GM12878 (cell line): ENCODE measurements at regions not wholly inside any gene's neighbourhood (a gene's known extent, or its start where the extent isn't known, plus 50 kb on each side); places are given as distances from the start of the nearest gene placed in this dataset.

ENCODE experiments used
- ATAC-seq: fragments of 200-7000 bp; cut with Tn5 transposase; 3 replicates; pipeline ENCODE4 v1.9.1; 2020; ENCODE audit warnings: mild to moderate bottlenecking, moderate library complexity
- BruUV-seq: library from RNA; stranded (reverse); fragments of 400-500 nt; replicated peaks from 2 replicates; lab custom pipeline; 2021; lab: Mats Ljungman, UMichigan
- CTCF ChIA-PET: fragments of 300-600 bp; sonication (Branson Sonifier 250); formaldehyde crosslinking; extraction: SDS; loops from one replicate; lab custom pipeline; 2021; ENCODE audit warnings: inconsistent platforms; lab: Yijun Ruan, JAX
- POLR2A ChIA-PET: fragments of 350-600 bp; formaldehyde crosslinking; extraction: SDS; loops from one replicate; lab custom pipeline; 2021; ENCODE audit warnings: inconsistent platforms; lab: Charles Lee
- RAD21 ChIA-PET: fragments of 300-600 bp; sonication (Branson Sonifier 250); formaldehyde crosslinking; loops from one replicate; lab custom pipeline; 2023; ENCODE audit warnings: antibody characterized with exemption; ENCODE audit not compliant: unreplicated experiment; lab: Charles Lee
- SMC1A ChIA-PET: fragments of 300-600 bp; sonication (Branson Sonifier 250); formaldehyde crosslinking; loops from one replicate; lab custom pipeline; 2023; ENCODE audit not compliant: unreplicated experiment, uncharacterized antibody; lab: Charles Lee
- DNase-seq: peaks from one replicate; pipeline ENCODE4 v3.0.0-alpha.2; 2011; ENCODE audit warnings: low read depth, low spot score
- FAIRE-seq: peaks from 3 replicates; lab custom pipeline; 2011; peaks lifted over from hg19 to GRCh38; lab: Jason Lieb, UNC
- H2AFZ ChIP-seq: 2 replicates; pipeline ENCODE4 v1.6.0; 2011; ENCODE audit warnings: low read depth, low read length, control low read depth; ENCODE audit not compliant: control insufficient read depth
- H3K27ac ChIP-seq: 2 replicates; pipeline ENCODE4 v1.5.1; 2011; ENCODE audit warnings: control low read depth; ENCODE audit not compliant: control insufficient read depth, insufficient read depth
- H3K27me3 ChIP-seq, 2 experiments: replicated peaks in 1 of 2; 2 replicates each; pipeline versions ENCODE4 v1.6.0 to v1.6.1; 2011; ENCODE audit warnings: low read length in 1 of 2; ENCODE audit not compliant: control insufficient read depth in 2 of 2, insufficient read depth in 2 of 2
- H3K36me3 ChIP-seq, 2 experiments: 2 replicates each; pipeline ENCODE4 v1.5.1; 2011; ENCODE audit warnings: low read length in 1 of 2; ENCODE audit not compliant: control insufficient read depth in 2 of 2, insufficient read depth in 2 of 2
- H3K4me1 ChIP-seq: 2 replicates; pipeline ENCODE4 v1.6.1; 2011; ENCODE audit warnings: mild to moderate bottlenecking, low read length, moderate library complexity, mixed read lengths; ENCODE audit not compliant: control insufficient read depth, insufficient read depth
- H3K4me2 ChIP-seq: 2 replicates; pipeline ENCODE4 v1.6.0; 2011; ENCODE audit warnings: control low read depth; ENCODE audit not compliant: control insufficient read depth, insufficient read depth
- H3K4me3 ChIP-seq: fragments of 200-600 bp; sonication (generic); 2 replicates; pipeline ENCODE4 v1.5.1; 2016
- H3K79me2 ChIP-seq: 2 replicates; pipeline ENCODE4 v1.6.0; 2011; ENCODE audit warnings: low read length; ENCODE audit not compliant: control insufficient read depth, insufficient read depth
- H3K9ac ChIP-seq: 2 replicates; pipeline ENCODE4 v1.8.0; 2011; ENCODE audit warnings: low read length, control low read depth, mixed read lengths; ENCODE audit not compliant: control insufficient read depth, insufficient read depth
- H3K9me3 ChIP-seq: replicated peaks from 3 replicates; pipeline ENCODE4 v1.5.1; 2011; ENCODE audit warnings: mild to moderate bottlenecking, low read length; ENCODE audit not compliant: control insufficient read depth, insufficient read depth
- H4K20me1 ChIP-seq: 2 replicates; pipeline ENCODE4 v1.6.0; 2011; ENCODE audit not compliant: control insufficient read depth, insufficient read depth
- ASH2L ChIP-seq: fragments of 300-600, 200-600 bp; sonication (generic); IDR thresholded peaks from 2 replicates; pipeline ENCODE4 v1.6.1; 2017; ENCODE audit warnings: low read depth, mild to moderate bottlenecking, borderline replicate concordance
- BCL3 ChIP-seq: IDR thresholded peaks from 2 replicates; pipeline ENCODE4 v1.6.1; 2011; ENCODE audit warnings: borderline replicate concordance, low read depth, mild to moderate bottlenecking, moderate library complexity, low read length; ENCODE audit not compliant: insufficient read depth, poor library complexity, severe bottlenecking
- CUX1 ChIP-seq: IDR thresholded peaks from 2 replicates; pipeline ENCODE4 v1.6.1; 2012; ENCODE audit warnings: improper control_type of control experiment, low read depth, low read length; ENCODE audit not compliant: insufficient replicate concordance
- ETV6 ChIP-seq, 2 experiments: fragments of 450-650 bp in 1 of 2; IDR thresholded peaks in 1 of 2; conservative IDR thresholded peaks in 1 of 2; 2 replicates each; pipeline ENCODE4 v1.6.1; 2014; ENCODE audit warnings: antibody characterized with exemption in 1 of 2, borderline replicate concordance in 1 of 2, low read depth in 1 of 2, mild to moderate bottlenecking in 1 of 2, moderate library complexity in 1 of 2
- IKZF2 ChIP-seq, 2 experiments: fragments of 450-650 bp; IDR thresholded peaks; 2 replicates each; pipeline ENCODE4 v1.6.1; 2017; ENCODE audit warnings: mild to moderate bottlenecking in 2 of 2, moderate library complexity in 2 of 2
- IRF5 ChIP-seq: fragments of 450-650 bp; IDR thresholded peaks from 2 replicates; pipeline ENCODE4 v1.6.1; 2017; ENCODE audit warnings: borderline replicate concordance
- MTA3 ChIP-seq: IDR thresholded peaks from 2 replicates; pipeline ENCODE4 v1.6.1; 2012; ENCODE audit warnings: low read length, inconsistent platforms, borderline replicate concordance
- SMAD1 ChIP-seq: fragments of 450-650 bp; IDR thresholded peaks from 2 replicates; pipeline ENCODE4 v1.6.1; 2018; ENCODE audit warnings: mild to moderate bottlenecking, low read depth; ENCODE audit not compliant: partially characterized antibody
- SREBF2 ChIP-seq: IDR thresholded peaks from 2 replicates; pipeline ENCODE4 v1.6.1; 2012; ENCODE audit warnings: mild to moderate bottlenecking, low read length
- STAT1 ChIP-seq: fragments of 450-650 bp; conservative IDR thresholded peaks from 2 replicates; pipeline ENCODE4 v1.6.1; 2014; ENCODE audit warnings: antibody characterized with exemption, mild to moderate bottlenecking
- YY1 ChIP-seq: IDR thresholded peaks from 2 replicates; pipeline ENCODE4 v1.6.1; 2011; ENCODE audit warnings: low read depth, mild to moderate bottlenecking, low read length
- ZBTB11 ChIP-seq: fragments of 450-650 bp; formaldehyde crosslinking; IDR thresholded peaks from 2 replicates; pipeline ENCODE4 v1.5.0; 2022; ENCODE audit warnings: mild to moderate bottlenecking, missing genetic modification characterization
- WGBS: methylation state at CpG from one replicate; pipeline ENCODE4 v1.1.6; 2016; ENCODE audit warnings: low lambda C conversion rate; ENCODE audit not compliant: insufficient replicate concordance, insufficient coverage; ENCODE audit errors: missing lambda C conversion rate; 5-methylcytosine and 5-hydroxymethylcytosine counted together
- in situ Hi-C: fragments of 300-500 bp; cut with MboI; formaldehyde crosslinking; loops from 9 replicates; pipeline ENCODE4 v1.14.3; 2018; ENCODE audit warnings: mixed read lengths
- intact Hi-C: fragments of 100-400 bp; cut with micrococcal nuclease; formaldehyde crosslinking; loops from one replicate; pipeline ENCODE4 v1.14.2; 2022; ENCODE audit not compliant: unreplicated experiment

GRCh38 chr5:98354922-98355321 lies 418.5 kb upstream of the RGMB start (continued):
- TF ChIP-seq BCL3 (no peak), IKZF2 (IDR thresholded peaks at IDR 0.05) (no peak), ETV6 (conservative IDR thresholded peaks at IDR 0.05 in 1 of 2, IDR thresholded peaks at IDR 0.05 in 1 of 2; ENCODE audit: borderline replicate concordance in 1 of 2, low read depth in 1 of 2) (no peak)

- Histone ChIP-seq H2AFZ (no peak overlapping the region), H3K27me3 (no peaks in the 10 kb centered on the region), H3K79me2 (no peaks in the 10 kb centered on the region), H3K27ac (no peak overlapping the region), H3K4me1 (no peaks in the 10 kb centered on the region), H3K36me3 (no peaks in the 10 kb centered on the region; a peak in 1 of 4 replicates), H3K4me2 (no peak overlapping the region), H4K20me1 (no peaks in the 10 kb centered on the region), H3K9ac (no peak overlapping the region), H3K9me3 (no peaks in the 10 kb centered on the region), H3K4me3 (no peak overlapping the region)
- WGBS, result 25% methylated on average over 4 of the region's 4 CpGs
- no peak for FAIRE-seq
- intact Hi-C loops (no loop called here), in situ Hi-C loops (no loop called here)
- no peak for ATAC-seq
- BruUV-seq, result no TSS peak
- CTCF ChIA-PET, result interaction anchor here (1.0 kb wide), 1 partner anchor 408 kb away, joined by 3 read pairs; no protein-coding TSS in a partner anchor
- SMC1A ChIA-PET, result no interaction called here
- RAD21 ChIA-PET, result no interaction called here
- POLR2A ChIA-PET, result no interaction called here
- DNase-seq, result no peak
- TF ChIP-seq MTA3, result no peak
- TF ChIP-seq SMAD1, result no peak
- no peak for TF ChIP-seq SREBF2
- no peak for TF ChIP-seq ZBTB11
- TF ChIP-seq CUX1, result no peak
- TF ChIP-seq ASH2L, result no peak
- TF ChIP-seq IRF5, result no peak
- no peak for TF ChIP-seq STAT1
- no peak for TF ChIP-seq YY1
Observed at GRCh38 chr5:98360548-98360947, 412.9 kb upstream of the RGMB start.
